ENCODE measurements at regions not wholly inside any gene's neighbourhood (a gene's known extent, or its start where the extent isn't known, plus 50 kb on each side); places are given as distances from the start of the nearest gene placed in this dataset.

DNA sequence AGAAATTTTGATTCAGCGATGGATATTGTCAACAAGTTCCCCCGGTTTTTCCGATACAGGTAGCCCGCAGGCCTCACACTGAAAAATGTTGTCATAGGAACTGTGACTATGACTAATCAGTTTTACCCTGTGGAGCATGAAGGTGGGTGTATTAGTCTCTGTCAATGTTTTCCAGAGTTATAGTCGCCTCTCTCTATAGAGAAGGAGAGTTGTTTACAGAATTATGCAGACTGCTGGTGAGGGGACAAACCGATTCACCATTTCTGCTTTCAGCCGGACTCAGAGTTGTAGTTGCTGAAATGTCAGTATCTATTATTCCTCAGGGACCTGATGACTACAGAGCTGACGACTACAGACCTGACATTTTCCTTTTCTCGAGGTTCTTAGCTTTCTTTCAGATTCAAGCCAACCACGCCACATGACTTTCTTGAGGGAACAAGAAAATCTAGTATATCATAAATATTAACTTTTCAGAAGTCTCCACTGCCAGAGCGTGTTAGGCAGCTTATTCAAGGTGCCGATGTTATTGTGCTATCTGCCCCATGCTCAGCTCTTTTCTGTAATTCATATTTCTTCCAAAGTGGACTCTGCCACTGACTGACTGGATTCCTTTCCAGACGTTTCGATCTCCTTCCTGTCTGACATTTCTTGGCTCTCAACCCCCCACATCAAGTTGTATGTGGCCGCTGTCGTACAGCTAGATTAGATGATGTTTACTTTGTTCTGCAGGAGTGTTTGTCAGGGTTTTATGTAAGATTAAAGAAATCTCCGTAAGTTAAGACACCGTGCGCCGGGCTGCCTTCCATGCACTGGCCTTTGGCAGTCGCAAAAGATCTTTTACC lies 178.1 kb downstream of the FGF1 start:
- no peak for TF ChIP-seq CTCF (IDR thresholded peaks at IDR 0.05)
- TF ChIP-seq POLR2A (IDR thresholded peaks at IDR 0.05): no peak
- TF ChIP-seq POLR2AphosphoS5 (IDR thresholded peaks at IDR 0.05): no peak
